Endothelial cell of umbilical vein (primary cell): ENCODE measurements at regions not wholly inside any gene's neighbourhood (a gene's known extent, or its start where the extent isn't known, plus 50 kb on each side); places are given as distances from the start of the nearest gene placed in this dataset.

Experiments used
- BruUV-seq: library from RNA; stranded (reverse); fragments of 400-500 nt; replicated peaks from 2 replicates; lab custom pipeline; 2021; lab: Mats Ljungman, UMichigan
- CTCF ChIA-PET: fragments of 300-600, 350-600 bp; sonication (Branson Sonifier 250); formaldehyde crosslinking; loops from one replicate; lab custom pipeline; 2021; ENCODE audit warnings: antibody characterized with exemption, inconsistent platforms; lab: Charles Lee
- POLR2A ChIA-PET: fragments of 300-600, 350-600 bp; sonication (Branson Sonifier 250); formaldehyde crosslinking; loops from one replicate; lab custom pipeline; 2021; ENCODE audit warnings: antibody characterized with exemption, inconsistent platforms; lab: Charles Lee
- DNase-seq: peaks from one replicate; pipeline ENCODE4 v3.0.0-alpha.2; 2011; ENCODE audit warnings: low read depth, low spot score
- FAIRE-seq: peaks from 2 replicates; lab custom pipeline; 2011; peaks lifted over from hg19 to GRCh38; lab: Jason Lieb, UNC
- H2AFZ ChIP-seq: 2 replicates; pipeline ENCODE4 v1.6.0; 2012; ENCODE audit warnings: low read depth, low read length, control low read depth, inconsistent platforms
- H3K27ac ChIP-seq: 2 replicates; pipeline ENCODE4 v1.5.1; 2011; ENCODE audit warnings: low read depth, mild to moderate bottlenecking, control low read depth, low read length, moderate library complexity; ENCODE audit not compliant: insufficient read depth
- H3K27me3 ChIP-seq, 2 experiments: 2 replicates each; pipeline versions ENCODE4 v1.6.0 to v1.6.1; 2011; ENCODE audit warnings: low read length in 2 of 2, mixed read lengths in 1 of 2; ENCODE audit not compliant: control insufficient read depth in 2 of 2, insufficient read depth in 2 of 2
- H3K36me3 ChIP-seq, 2 experiments: 2 replicates in 1 of 2; 3 replicates in 1 of 2; pipeline ENCODE4 v1.5.1; 2011; ENCODE audit warnings: low read length in 2 of 2, mild to moderate bottlenecking in 1 of 2, moderate library complexity in 1 of 2; ENCODE audit not compliant: control insufficient read depth in 2 of 2, insufficient read depth in 2 of 2; ENCODE audit errors: extremely low read depth in 1 of 2
- H3K4me1 ChIP-seq: 3 replicates; pipeline ENCODE4 v1.5.1; 2011; ENCODE audit warnings: mild to moderate bottlenecking, low read length; ENCODE audit not compliant: control insufficient read depth, insufficient read depth; ENCODE audit errors: extremely low read depth
- H3K4me2 ChIP-seq: 2 replicates; pipeline ENCODE4 v1.6.1; 2011; ENCODE audit warnings: low read length, control low read depth, mixed read lengths; ENCODE audit not compliant: insufficient read depth
- H3K4me3 ChIP-seq, 3 experiments: fragments of 200-600 bp in 1 of 3; sonication (generic), shearing (Covaris generic) in 1 of 3; replicated peaks in 1 of 3; 2 replicates each; pipeline ENCODE4 v1.5.1; 2011 to 2016; ENCODE audit warnings: control low read depth in 3 of 3, low read length in 3 of 3, mild to moderate bottlenecking in 2 of 3, inconsistent platforms in 1 of 3, low read depth in 1 of 3, moderate library complexity in 1 of 3; ENCODE audit not compliant: insufficient read depth in 1 of 3
- H3K79me2 ChIP-seq: 2 replicates; pipeline ENCODE4 v1.6.0; 2012; ENCODE audit warnings: low read length, inconsistent platforms; ENCODE audit not compliant: control insufficient read depth, insufficient read depth
- H3K9ac ChIP-seq: replicated peaks from 2 replicates; pipeline ENCODE3; 2011; ENCODE audit warnings: low read length, control low read depth; ENCODE audit not compliant: insufficient read depth; ENCODE audit errors: extremely low read depth
- H3K9me1 ChIP-seq: replicated peaks from 3 replicates; pipeline ENCODE4 v1.6.0; 2011; ENCODE audit warnings: mild to moderate bottlenecking, low read length; ENCODE audit not compliant: control insufficient read depth, insufficient read depth; ENCODE audit errors: extremely low read depth
- H3K9me3 ChIP-seq: replicated peaks from 2 replicates; pipeline ENCODE4 v1.5.1; 2012; ENCODE audit warnings: low read length, inconsistent platforms; ENCODE audit not compliant: control insufficient read depth, insufficient read depth
- H4K20me1 ChIP-seq: replicated peaks from 2 replicates; pipeline ENCODE3; 2011; ENCODE audit warnings: mild to moderate bottlenecking, low read length; ENCODE audit not compliant: control insufficient read depth, insufficient read depth; ENCODE audit errors: extremely low read depth
- CTCF ChIP-seq, 2 donors: IDR thresholded peaks; 1 replicate in 1 of 2; 2 replicates in 1 of 2; pipeline ENCODE4 v1.5.1; 2011; ENCODE audit warnings: low read length in 2 of 2, mild to moderate bottlenecking in 2 of 2, moderate library complexity in 2 of 2, control low read depth in 1 of 2, inconsistent platforms in 1 of 2, low read depth in 1 of 2; ENCODE audit not compliant: insufficient read depth in 1 of 2; ENCODE audit errors: extremely low read depth in 1 of 2
- EZH2 ChIP-seq: IDR thresholded peaks from 2 replicates; pipeline ENCODE4 v1.6.1; 2012; ENCODE audit warnings: borderline replicate concordance, low read depth, mild to moderate bottlenecking, moderate library complexity, low read length, inconsistent platforms; ENCODE audit not compliant: severe bottlenecking
- FOS ChIP-seq: IDR thresholded peaks from 2 replicates; pipeline ENCODE4 v1.6.1; 2011; ENCODE audit warnings: mild to moderate bottlenecking, low read length, moderate library complexity, borderline replicate concordance; ENCODE audit not compliant: insufficient read depth
- GATA2 ChIP-seq: IDR thresholded peaks from 2 replicates; pipeline ENCODE4 v1.7.0; 2011; ENCODE audit warnings: low read depth, mild to moderate bottlenecking, moderate library complexity, mixed read lengths, low read length; ENCODE audit not compliant: insufficient read length, insufficient read depth
- JUN ChIP-seq: IDR thresholded peaks from 2 replicates; pipeline ENCODE4 v1.6.1; 2011; ENCODE audit warnings: borderline replicate concordance, low read depth; ENCODE audit not compliant: insufficient read length, insufficient read depth
- MAX ChIP-seq: IDR thresholded peaks from 2 replicates; pipeline ENCODE4 v1.6.1; 2011; ENCODE audit not compliant: insufficient read depth, insufficient read length
- MYC ChIP-seq: IDR thresholded peaks from one replicate; pipeline ENCODE4 v1.6.1; 2011; ENCODE audit warnings: mild to moderate bottlenecking, low read depth, low read length
- POLR2A ChIP-seq: IDR thresholded peaks from 2 replicates; pipeline ENCODE4 v1.6.1; 2012; ENCODE audit warnings: low read depth, mild to moderate bottlenecking, control low read depth, low read length
- POLR2AphosphoS5 ChIP-seq: IDR thresholded peaks from 2 replicates; pipeline ENCODE4 v1.6.1; 2012; ENCODE audit warnings: low read depth, mild to moderate bottlenecking, control low read depth, low read length, moderate library complexity; ENCODE audit not compliant: insufficient read depth
- dilution Hi-C: fragments of 300-500 bp; cut with MboI; formaldehyde crosslinking; loops from one replicate; pipeline ENCODE4 v1.15.0; 2019; ENCODE audit warnings: low sequenced_read_pairs; ENCODE audit not compliant: extremely low pct_ligation_motif_present
- intact Hi-C: fragments of 100-400 bp; cut with micrococcal nuclease; formaldehyde crosslinking; loops from one replicate; pipeline ENCODE4 v1.10.0; 2022

GRCh38 chr1:4868521-4868920 lies 214.1 kb downstream of the AJAP1 start:
- no TSS peak for BruUV-seq
- Histone ChIP-seq H3K4me3 (no peak overlapping the region), H3K9me1 (no peaks in the 10 kb centered on the region), H3K27me3 (no peaks in the 10 kb centered on the region), H4K20me1 (no peaks in the 10 kb centered on the region), H2AFZ (no peak overlapping the region), H3K4me1 (no peaks in the 10 kb centered on the region), H3K27ac (no peak overlapping the region), H3K9me3 (peaks cover 3% of the 10 kb centered on the region), H3K4me2 (no peak overlapping the region), H3K9ac (no peak overlapping the region), H3K79me2 (no peaks in the 10 kb centered on the region), H3K36me3 (no peaks in the 10 kb centered on the region)
- no peak for DNase-seq
- dilution Hi-C loops (no loop called here), intact Hi-C loops (no loop called here)
- TF ChIP-seq FOS (no peak), JUN (no peak), MAX (no peak), MYC (no peak), EZH2 (no peak), POLR2AphosphoS5 (no peak)
- ChIA-PET POLR2A (no interaction called here), CTCF (no interaction called here)
- FAIRE-seq: no peak

- FAIRE-seq (no peak), DNase-seq (no peak)
- H3K27me3 ChIP-seq: no peaks in the 10 kb centered on the region
- no peak for TF ChIP-seq FOS
- TF ChIP-seq POLR2A: no peak
- TF ChIP-seq EZH2: no peak
- TF ChIP-seq CTCF (IDR thresholded peaks at IDR 0.05; ENCODE audit: extremely low read depth in 1 of 2, insufficient read depth in 1 of 2, low read depth in 1 of 2, low read length in 2 of 2): no peak
- TF ChIP-seq MYC: no peak
- no peak for TF ChIP-seq JUN
- no peak for TF ChIP-seq MAX
- no peak for TF ChIP-seq GATA2
- no peak for TF ChIP-seq POLR2AphosphoS5
- H3K4me1 ChIP-seq: no peaks in the 10 kb centered on the region
- no peak overlapping the region for H3K4me3 ChIP-seq
- no peaks in the 10 kb centered on the region for H4K20me1 ChIP-seq
- H3K9me3 ChIP-seq: no peaks in the 10 kb centered on the region
- intact Hi-C loops: no loop called here
- H3K9me1 ChIP-seq: no peaks in the 10 kb centered on the region
- H3K4me2 ChIP-seq: no peak overlapping the region
- H2AFZ ChIP-seq: no peak overlapping the region
- ChIA-PET POLR2A (no interaction called here), CTCF (no interaction called here)
- dilution Hi-C loops: no loop called here
- BruUV-seq: no TSS peak
- H3K27ac ChIP-seq: no peak overlapping the region
- no peak overlapping the region for H3K9ac ChIP-seq
- H3K36me3 ChIP-seq: no peaks in the 10 kb centered on the region
- H3K79me2 ChIP-seq: no peaks in the 10 kb centered on the region
Measured at GRCh38 chr1:4856396-4856795, 202.0 kb downstream of the AJAP1 start.
